ENCODE measurements at regions not wholly inside any gene's neighbourhood (a gene's known extent, or its start where the extent isn't known, plus 50 kb on each side); places are given as distances from the start of the nearest gene placed in this dataset.
"Not testable (repeated sequence)": the region's sequence is repeated elsewhere in the genome, so short reads cannot be mapped to it uniquely, and the experiment has no call there.

DNA sequence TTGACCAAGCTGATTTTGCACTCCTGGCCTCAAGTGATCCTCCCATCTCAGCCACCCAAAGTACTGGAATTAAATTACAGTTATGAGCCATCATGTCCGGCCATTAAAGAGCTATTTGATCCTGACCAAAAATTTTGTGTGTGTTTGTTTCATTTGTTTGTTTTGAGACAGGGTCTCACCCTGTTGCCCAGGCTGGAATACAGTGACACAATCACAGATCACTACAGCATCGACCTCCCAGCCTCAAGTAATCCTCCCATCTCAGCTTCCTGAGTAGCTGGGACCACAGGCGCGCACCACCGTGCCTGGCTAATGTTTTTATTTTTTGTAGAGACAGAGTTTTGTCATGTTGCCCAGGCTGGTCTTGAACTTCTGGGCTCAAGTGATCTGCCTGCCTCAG lies 82.9 kb upstream of the RBPJ start:
- no peak for DNase-seq (ENCODE audit: low read depth in 4 of 4, low spot score in 1 of 4)

DNA sequence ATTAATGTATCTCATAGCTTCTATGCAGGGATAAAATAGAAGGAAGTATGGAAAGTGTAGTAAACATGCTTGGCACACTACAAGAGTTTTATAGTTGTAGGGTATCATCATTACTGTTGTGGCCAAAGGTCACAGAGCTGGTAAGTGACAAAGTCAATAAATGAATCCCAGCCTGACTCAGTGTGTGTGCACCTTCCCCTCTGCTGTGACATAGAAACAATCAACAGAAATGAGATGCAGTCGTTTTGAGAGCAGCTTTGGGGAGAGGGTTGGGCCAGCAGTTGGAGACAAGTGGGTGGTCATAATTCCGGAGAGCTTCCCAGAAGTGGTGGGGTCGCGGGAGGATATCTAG lies 82.4 kb upstream of the RBPJ start:
- DNase-seq (ENCODE audit: low read depth in 4 of 4, low spot score in 1 of 4), result no peak

DNA sequence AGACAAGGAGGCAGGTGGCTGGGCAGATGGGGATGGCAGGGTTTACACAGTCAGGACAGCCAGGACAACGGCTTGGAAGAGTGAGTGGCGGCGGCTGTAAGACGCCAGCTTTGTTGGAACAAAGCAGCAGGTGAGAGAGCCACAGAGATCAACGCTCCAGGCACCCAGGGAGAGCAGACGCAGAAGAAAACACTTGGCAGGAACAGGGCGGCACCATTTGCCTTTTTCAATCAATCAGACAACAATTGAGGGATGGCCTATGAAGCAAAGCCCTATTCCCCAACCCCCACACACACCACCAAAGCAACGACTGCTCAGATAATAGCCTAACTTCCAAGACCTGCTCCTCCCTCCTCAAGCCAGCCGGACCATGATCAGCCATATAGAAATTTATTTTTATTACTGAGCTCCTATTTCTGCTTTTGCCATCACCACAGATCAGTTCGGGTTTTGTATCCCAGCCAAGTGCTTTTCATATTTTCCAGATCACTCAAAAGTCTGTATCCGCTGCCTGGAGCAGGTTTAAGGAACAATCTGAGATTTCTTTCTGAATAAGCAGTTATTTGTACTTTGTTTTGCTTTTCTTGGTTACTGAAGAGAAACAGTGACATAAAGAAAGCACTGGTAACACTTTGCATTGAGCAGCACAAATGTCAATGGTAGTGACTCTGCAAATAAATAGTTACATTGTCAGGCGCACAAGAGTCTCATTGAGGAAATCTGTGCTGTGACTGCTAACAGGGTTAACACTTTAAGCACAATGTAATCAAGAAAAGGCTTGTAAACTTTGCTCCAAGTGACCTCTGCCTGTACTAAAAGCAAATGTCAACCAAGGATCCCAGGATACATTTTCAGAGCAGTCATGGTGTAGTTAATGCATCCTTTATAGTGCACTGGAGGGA lies 81.8 kb upstream of the RBPJ start:
- DNase-seq (ENCODE audit: low read depth in 4 of 4, low spot score in 1 of 4), result no peak

DNA sequence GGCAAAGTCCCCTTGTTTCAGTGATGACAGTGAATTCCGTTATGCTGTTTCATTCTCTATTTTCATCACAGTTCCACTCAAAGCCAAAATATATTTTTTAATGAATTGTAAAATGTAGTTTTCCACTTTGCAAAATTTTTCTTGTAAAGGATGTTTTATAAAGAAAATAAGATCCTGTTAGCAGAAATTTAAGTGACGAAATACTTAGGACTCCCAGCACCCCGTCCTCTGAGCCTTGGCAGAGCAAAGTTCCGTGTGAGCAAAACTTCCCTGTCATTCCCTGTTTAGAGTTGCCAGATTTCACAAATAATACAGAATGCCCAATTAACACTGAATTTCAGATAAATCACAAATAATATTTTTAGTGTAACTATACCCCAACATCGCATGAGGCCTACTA lies 81.0 kb upstream of the RBPJ start:
- DNase-seq (ENCODE audit: low read depth in 4 of 4, low spot score in 1 of 4), result no peak

DNA sequence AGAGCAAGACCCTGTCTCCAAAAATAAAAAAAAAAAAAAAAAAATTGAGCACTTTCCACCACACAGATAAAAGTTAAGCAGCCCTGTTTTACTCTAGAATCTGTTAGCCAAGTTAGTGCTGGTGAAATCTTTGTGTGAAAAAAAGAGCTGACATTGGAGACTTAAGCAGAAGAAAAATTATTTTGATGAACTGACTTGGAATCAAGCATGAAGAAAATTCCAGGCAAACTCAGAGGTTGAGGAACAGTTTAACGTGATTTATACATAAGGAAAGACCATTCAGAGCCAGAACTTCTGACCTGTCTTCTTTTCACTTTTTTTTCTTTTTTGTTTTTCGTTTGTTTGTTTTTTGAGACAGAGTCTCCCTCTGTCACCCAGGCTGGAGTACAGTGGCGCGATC lies 79.6 kb upstream of the RBPJ start:
- DNase-seq (ENCODE audit: low read depth in 4 of 4, low spot score in 1 of 4), result no peak

DNA sequence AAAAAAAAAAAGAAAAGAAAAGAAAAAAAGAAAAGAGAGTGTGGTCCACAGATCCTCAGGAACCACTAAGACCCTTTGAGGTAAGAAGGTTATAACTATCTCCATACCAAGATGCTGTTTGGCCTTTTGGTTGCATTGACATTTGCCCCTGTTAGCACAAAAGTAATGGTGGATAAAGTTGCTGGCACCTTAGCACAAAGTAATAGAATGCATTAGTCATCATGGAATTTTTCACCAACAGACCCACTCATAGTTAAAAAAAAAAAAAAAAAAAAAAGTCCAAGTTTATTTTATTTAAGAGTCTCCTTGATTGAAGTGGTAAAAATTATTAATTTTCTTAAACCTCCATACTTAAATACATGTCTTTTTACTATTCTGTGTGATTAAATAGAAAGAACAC lies 78.4 kb upstream of the RBPJ start:
- no peak for DNase-seq (ENCODE audit: low read depth in 4 of 4, low spot score in 1 of 4)

DNA sequence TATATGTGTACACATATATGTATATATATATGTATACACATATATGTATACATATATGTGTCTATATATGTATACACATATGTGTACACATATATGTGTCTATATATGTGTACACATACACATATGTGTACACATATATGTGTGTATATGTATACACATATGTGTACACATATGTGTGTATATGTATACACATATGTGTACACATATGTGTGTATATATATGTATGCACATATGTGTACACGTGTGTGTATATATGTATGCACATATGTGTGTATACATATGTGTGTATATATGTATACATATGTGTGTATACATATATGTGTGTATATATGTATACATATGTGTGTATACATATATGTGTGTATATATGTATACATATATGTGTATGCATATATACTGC lies 76.7 kb upstream of the RBPJ start:
- DNase-seq (ENCODE audit: low read depth in 4 of 4, low spot score in 1 of 4), result not testable (repeated sequence)

DNA sequence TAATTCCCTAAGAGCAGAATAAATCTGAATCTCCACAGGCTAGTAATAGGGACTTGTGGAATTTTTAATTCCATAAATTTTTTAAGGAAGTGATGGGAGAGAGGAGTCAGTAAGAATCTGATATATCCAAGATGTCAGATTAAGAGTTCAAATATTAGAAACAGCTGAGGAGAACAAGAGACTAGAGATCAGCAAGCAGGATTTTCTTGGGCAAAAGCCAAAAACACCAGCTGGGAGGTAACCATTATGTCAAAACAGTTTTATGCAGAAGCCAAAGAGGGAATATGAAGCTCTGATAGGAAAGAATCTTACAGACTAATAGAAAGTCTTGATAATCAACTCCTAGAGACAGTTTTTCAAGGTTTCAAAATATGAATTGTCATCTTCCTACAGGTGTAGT lies 72.2 kb upstream of the RBPJ start:
- no peak for DNase-seq (ENCODE audit: low read depth in 4 of 4, low spot score in 1 of 4)

DNA sequence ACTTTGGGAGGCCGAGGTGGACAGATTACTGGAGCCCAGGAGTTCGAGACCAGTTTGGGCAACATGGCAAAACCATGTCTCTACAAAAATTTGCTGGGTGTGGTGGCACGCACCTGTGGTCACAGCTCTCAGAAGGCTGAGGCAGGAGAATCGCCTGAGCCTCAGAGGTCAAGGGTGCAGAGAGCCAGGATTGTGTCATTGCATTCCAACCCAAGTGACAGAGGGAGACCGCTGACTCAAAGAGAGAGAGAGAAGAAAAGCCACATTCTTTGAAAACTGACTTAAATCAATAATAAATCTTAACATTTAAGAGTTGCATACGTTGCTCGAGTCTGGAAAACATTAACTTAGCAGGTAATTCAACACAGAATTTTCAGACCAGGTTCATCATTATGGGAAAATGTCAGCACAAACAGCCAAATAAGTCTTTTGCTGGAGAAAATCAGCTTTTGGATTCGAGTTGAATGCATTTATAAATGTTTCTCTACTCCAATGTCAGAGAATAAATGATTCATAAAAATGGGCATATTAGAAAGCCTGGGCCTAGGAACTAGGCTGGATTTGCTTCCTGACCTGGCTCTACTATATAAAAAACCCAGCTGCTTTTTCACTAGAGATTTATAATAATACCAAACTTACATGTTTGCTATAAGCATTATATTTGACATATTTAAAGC lies 68.3 kb upstream of the RBPJ start:
- no peak for DNase-seq (ENCODE audit: low read depth in 4 of 4, low spot score in 1 of 4)

DNA sequence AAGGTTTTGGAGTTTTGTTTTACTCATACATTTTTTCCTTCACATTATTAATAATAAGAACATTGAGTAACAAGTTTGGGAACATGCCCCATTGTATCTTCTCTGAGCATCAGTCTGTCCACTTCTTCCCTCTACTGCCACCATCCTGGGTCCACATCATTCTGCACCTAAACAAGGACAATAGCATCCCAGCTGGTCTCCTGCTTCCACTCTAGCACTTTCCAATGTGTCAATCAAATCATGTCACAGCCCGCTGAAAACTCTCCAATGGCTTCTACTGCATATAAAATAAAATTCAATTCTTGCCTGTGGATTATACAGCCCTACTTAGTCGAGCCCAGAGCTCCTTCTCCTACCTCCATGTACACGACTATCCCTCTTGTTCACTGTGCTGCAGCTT lies 66.8 kb upstream of the RBPJ start:
- DNase-seq (ENCODE audit: low read depth in 4 of 4, low spot score in 1 of 4), result no peak

DNA sequence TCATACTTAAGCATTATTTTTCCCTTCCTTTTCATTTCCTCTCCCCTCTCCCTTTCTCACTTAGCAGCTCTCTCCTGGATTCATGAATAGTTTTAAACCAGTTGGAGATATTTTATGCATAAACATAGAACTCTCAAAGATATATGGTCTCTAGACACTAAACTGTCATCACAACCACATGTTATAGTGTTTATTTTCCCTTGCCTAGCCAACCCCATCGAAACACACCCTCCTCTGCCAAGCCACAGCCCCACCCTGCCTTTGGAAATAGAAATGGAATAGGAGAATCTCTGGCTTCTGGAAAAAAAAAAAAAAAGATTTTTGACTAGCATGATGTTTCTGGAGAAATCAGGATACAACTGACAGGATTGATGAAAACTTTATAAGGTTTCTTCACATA lies 64.8 kb upstream of the RBPJ start:
- no peak for DNase-seq (ENCODE audit: low read depth in 4 of 4, low spot score in 1 of 4)

DNA sequence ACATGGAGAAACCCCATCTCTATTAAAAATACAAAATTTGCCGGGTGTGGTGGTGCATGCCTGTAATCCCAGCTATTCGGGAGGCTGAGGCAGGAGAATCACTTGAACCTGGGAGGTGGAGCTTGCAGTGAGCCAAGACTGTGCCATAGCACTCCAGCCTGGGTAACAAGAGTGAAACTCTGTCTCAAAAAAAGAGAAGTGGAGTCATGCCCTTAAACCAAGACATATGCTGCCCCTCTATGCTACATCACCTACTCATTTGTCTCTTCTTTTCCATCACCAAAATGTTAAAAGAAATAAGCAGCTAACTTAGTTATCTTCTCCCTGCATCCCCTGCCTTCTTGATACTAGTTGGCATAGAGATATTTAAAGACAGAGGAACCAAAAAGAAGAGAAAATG lies 63.4 kb upstream of the RBPJ start:
- DNase-seq (ENCODE audit: low read depth in 4 of 4, low spot score in 1 of 4), result not testable (repeated sequence)

DNA sequence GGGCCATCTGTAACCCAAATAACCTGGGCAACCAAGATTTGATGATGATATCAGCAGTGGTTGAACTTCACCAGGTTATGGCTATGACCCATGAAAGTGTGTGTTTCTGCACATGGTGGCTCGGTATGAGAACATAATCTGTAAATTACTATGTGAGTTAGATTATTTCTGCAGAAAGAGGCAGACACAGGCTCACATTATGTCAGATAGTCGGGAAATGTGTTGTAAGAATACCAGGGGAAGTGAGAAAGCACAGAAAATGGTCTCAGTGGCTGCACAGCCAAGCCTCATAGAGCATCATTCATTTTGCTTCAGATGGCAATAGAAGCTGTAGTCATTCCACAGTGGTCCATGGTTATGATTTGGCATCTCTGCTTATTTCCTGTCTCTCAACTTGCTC lies 63.0 kb upstream of the RBPJ start:
- no peak for DNase-seq (ENCODE audit: low read depth in 4 of 4, low spot score in 1 of 4)

DNA sequence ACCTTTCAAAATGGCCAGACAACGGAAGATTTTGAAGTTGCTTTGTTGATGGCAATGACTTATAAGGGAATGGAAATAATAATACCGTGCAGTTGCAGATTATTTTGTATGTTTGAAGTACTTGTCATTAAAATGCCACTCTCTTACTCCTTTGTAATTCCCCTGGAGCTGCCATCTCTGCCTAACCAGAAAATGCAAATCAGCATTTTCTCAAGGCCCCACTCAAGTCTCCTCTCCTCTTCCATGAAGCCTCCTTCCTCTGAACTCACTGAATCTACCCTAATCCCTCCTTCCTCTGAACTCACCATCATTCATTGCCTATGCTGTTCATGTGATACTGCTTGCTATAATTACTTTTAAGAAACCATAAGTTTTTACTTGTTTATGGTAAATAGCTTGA lies 60.2 kb upstream of the RBPJ start:
- DNase-seq (ENCODE audit: low read depth in 4 of 4, low spot score in 1 of 4), result no peak

DNA sequence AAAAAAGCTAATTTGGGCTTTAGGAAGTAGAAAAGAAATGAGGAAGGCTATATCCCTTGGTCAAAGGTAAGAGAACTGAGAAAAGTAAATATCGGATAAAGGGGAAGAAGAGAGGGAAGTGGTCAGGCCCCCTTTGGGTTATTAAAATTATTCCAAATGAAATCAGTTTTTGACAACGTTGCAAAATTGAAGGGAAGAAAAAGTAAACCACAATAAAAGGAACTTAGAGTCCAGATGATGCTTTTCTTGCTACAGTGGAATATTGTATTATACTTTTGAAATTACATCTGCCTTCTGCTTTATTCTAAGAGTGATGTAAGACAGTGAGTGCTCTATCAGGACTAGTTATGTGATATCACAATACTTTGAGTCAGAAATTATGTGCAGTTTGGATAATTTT lies 59.4 kb upstream of the RBPJ start:
- DNase-seq (ENCODE audit: low read depth in 4 of 4, low spot score in 1 of 4), result no peak

DNA sequence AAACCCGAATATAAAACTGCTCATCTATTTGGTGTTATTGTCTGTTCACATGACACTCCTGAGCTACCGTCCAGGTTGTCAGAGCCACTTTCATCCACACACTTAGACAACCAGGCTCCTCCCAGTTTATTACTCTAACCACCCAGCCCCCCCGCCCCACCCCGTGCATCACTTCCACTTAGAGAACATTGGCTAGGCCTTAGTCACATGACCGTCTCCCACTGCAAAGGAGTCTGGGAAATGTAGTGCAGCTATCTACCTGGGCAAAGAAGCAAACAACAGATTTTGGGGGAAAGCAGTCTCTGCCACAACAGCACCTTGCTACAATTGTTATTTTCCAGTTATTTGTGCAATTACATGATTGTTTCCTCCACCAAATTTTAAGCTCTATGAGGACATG lies 57.6 kb upstream of the RBPJ start:
- no peak for DNase-seq (ENCODE audit: low read depth in 4 of 4, low spot score in 1 of 4)

DNA sequence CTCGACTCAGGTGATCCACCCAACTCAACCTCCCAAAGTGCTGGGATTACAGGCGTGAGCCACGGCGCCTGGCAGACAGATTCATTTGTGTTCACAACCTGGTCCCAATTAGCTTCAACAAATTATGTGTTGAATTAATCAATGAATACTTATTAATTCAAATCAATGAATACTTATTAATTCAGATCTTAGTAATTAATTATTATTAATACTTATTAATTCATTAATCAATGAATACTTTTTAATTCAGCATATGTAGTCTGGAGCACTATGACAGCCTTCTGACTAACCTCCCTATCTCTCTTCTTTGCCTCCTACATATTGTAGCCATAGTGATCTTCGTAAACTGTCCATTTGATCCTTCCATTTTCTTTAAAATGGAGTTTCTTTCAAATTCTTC lies 56.7 kb upstream of the RBPJ start:
- DNase-seq (ENCODE audit: low read depth in 4 of 4, low spot score in 1 of 4), result no peak

DNA sequence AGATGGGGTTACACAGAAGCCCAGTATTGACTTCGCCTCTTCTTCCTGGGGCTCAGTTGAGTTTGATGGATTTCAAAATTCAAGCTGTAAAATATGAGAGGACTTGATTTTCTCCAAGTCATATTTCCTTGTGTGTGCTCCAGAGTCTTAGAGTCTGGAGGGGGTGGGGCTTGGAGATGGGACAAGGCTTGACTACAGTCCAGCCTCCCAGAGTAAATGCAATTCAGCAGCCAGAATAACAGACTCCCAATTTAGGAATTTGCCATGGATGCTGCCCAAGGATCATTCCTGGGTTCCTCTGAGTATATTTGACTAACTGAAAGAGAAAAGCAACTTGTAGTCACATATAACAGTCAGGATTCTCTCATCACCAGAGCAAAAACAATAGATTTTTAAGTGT lies 53.7 kb upstream of the RBPJ start:
- no peak for DNase-seq (ENCODE audit: low read depth in 4 of 4, low spot score in 1 of 4)

DNA sequence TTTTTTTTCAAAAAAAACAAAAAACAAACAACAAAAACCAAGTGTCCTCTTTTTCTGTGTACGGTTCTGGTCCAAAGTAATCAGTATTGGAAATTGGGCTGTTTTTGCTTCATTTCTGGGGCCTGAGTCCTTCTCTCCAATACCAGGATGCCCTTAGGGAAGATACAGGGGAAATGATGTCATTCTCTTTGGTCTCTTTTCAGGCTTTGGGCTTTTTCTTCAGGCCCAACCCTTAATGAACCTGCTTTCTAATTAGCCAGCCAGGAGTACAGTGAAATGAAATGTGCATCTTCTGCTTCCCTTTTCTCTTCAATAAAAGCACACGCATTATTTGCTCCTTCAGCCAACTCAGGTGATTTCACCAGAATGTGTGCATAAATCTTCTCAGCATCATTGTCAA lies 52.6 kb upstream of the RBPJ start:
- no peak for DNase-seq (ENCODE audit: low read depth in 4 of 4, low spot score in 1 of 4)

DNA sequence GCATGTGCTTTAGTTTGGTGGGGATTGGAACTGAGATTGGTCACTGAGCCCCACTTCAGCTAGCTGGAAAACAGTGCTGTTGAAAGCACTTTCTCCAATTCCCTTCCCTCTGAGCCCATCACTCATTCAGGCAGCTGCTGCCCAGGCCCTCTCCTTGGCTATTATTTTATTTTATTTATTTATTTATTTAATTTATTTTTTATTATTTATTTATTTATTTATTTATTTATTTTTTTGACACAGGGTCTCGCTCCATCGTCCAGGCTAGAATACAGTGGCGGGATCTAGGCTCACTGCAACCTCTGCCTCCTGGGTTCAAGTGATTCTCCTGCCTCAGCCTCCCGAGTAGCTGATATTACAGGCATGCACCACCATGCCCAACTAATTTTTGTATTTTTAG lies 51.8 kb upstream of the RBPJ start:
- no peak for DNase-seq (ENCODE audit: low read depth in 4 of 4, low spot score in 1 of 4)
